A549 (cell line): ENCODE measurements at regions not wholly inside any gene's neighbourhood (a gene's known extent, or its start where the extent isn't known, plus 50 kb on each side); places are given as distances from the start of the nearest gene placed in this dataset.

Experiments used
- ATAC-seq, 2 experiments: fragments of 200-7000 bp in 1 of 2; fragments of >200 bp in 1 of 2; cut with Nextera tagmentation in 1 of 2; cut with Tn5 transposase in 1 of 2; 3 replicates each; pipeline versions ENCODE4 v1.8.0 to v1.9.1; 2018 to 2020; ENCODE audit warnings: mild to moderate bottlenecking in 1 of 2, moderate library complexity in 1 of 2
- CTCF ChIA-PET: fragments of 300-600 bp; sonication (Branson Sonifier 250); formaldehyde crosslinking; extraction: SDS; loops from one replicate; lab custom pipeline; 2021; ENCODE audit warnings: antibody characterized with exemption, inconsistent platforms; lab: Yijun Ruan, JAX
- POLR2A ChIA-PET: fragments of 350-600 bp; formaldehyde crosslinking; extraction: SDS; loops from one replicate; lab custom pipeline; 2021; ENCODE audit warnings: antibody characterized with exemption, inconsistent platforms; lab: Yijun Ruan, JAX
- DNase-seq, 2 experiments: peaks; one replicate each; pipeline versions ENCODE4 v3.0.0 to v3.0.0-alpha.2; 2011 to 2016; ENCODE audit warnings: low read depth in 1 of 2, low spot score in 1 of 2
- FAIRE-seq: peaks from 2 replicates; lab custom pipeline; 2011; peaks lifted over from hg19 to GRCh38; lab: Jason Lieb, UNC
- H3K27ac ChIP-seq, 2 experiments: fragments of >200 bp; sonication (Bioruptor Twin); formaldehyde crosslinking; 3 replicates each; pipeline ENCODE4 v1.5.1; 2016 to 2017
- H3K4me1 ChIP-seq: fragments of >200 bp; sonication (Bioruptor Twin); formaldehyde crosslinking; 3 replicates; pipeline ENCODE4 v1.6.1; 2016
- H3K4me2 ChIP-seq: fragments of >200 bp; sonication (Bioruptor Twin); formaldehyde crosslinking; 3 replicates; pipeline ENCODE4 v1.6.1; 2016
- H3K4me3 ChIP-seq: fragments of >200 bp; sonication (Bioruptor Twin); formaldehyde crosslinking; 3 replicates; pipeline ENCODE4 v1.5.1; 2016
- H3K9me3 ChIP-seq: fragments of >200 bp; sonication (Bioruptor Twin); formaldehyde crosslinking; 3 replicates; pipeline ENCODE4 v1.6.1; 2016
- BHLHE40 ChIP-seq: IDR thresholded peaks from 2 replicates; pipeline ENCODE4 v1.6.1; 2012; ENCODE audit warnings: low read depth, low read length, inconsistent platforms
- CBX2 ChIP-seq: fragments of 200-600 bp; sonication (generic); IDR thresholded peaks from 2 replicates; pipeline ENCODE4 v1.6.1; 2016; ENCODE audit warnings: low read depth, mild to moderate bottlenecking, borderline replicate concordance
- CBX8 ChIP-seq: fragments of 200-600 bp; sonication (generic); IDR thresholded peaks from 2 replicates; pipeline ENCODE4 v1.6.1; 2016
- CTCF ChIP-seq: fragments of >200 bp; sonication (Bioruptor Twin); formaldehyde crosslinking; IDR thresholded peaks from 3 replicates; pipeline ENCODE4 v1.5.1; 2016
- EHF ChIP-seq: fragments of 250-450 bp; sonication (Bioruptor Pico); IDR thresholded peaks from 2 replicates; pipeline ENCODE4 v1.5.0; 2020; ENCODE audit warnings: mild to moderate bottlenecking
- EP300 ChIP-seq, 2 experiments: fragments of >200 bp; sonication (Bioruptor Twin); formaldehyde crosslinking; IDR thresholded peaks; 2 replicates in 1 of 2; 3 replicates in 1 of 2; pipeline ENCODE4 v1.6.1; 2016 to 2017
- ESRRA ChIP-seq: fragments of 150-350 bp; IDR thresholded peaks from 2 replicates; pipeline ENCODE4 v1.6.1; 2014; ENCODE audit warnings: mild to moderate bottlenecking, low read length, borderline replicate concordance
- FOSL2 ChIP-seq, 2 experiments: fragments of 450-650 bp in 1 of 2; fragments of >200 bp in 1 of 2; sonication (Bioruptor Twin) in 1 of 2; formaldehyde crosslinking; IDR thresholded peaks; 2 replicates each; pipeline versions ENCODE4 v1.5.0 to v1.6.1; 2016 to 2020; ENCODE audit warnings: mild to moderate bottlenecking in 1 of 2, moderate library complexity in 1 of 2
- FOXS1 ChIP-seq: fragments of 250-450 bp; sonication (Bioruptor Pico); IDR thresholded peaks from 2 replicates; pipeline ENCODE4 v1.5.0; 2020; ENCODE audit warnings: mild to moderate bottlenecking, moderate library complexity
- GATA3 ChIP-seq: IDR thresholded peaks from 2 replicates; pipeline ENCODE4 v1.6.1; 2012; ENCODE audit warnings: borderline replicate concordance
- HEYL ChIP-seq: fragments of 250-450 bp; sonication (Bioruptor Pico); IDR thresholded peaks from 2 replicates; pipeline ENCODE4 v1.8.0; 2021; ENCODE audit warnings: mild to moderate bottlenecking, moderate library complexity
- HOXA7 ChIP-seq: fragments of 250-450 bp; sonication (Bioruptor Pico); IDR thresholded peaks from 2 replicates; pipeline ENCODE4 v1.5.0; 2020; ENCODE audit warnings: mild to moderate bottlenecking, moderate library complexity
- JUN ChIP-seq, 2 experiments: fragments of >200 bp; sonication (Bioruptor Twin); formaldehyde crosslinking; IDR thresholded peaks; 2 replicates in 1 of 2; 3 replicates in 1 of 2; pipeline ENCODE4 v1.6.1; 2016 to 2017
- JUNB ChIP-seq: fragments of >200 bp; sonication (Bioruptor Twin); formaldehyde crosslinking; IDR thresholded peaks from 2 replicates; pipeline ENCODE4 v1.6.1; 2016
- MYC ChIP-seq: IDR thresholded peaks from 2 replicates; pipeline ENCODE4 v1.6.1; 2012; ENCODE audit warnings: mild to moderate bottlenecking, inconsistent platforms, low read length, improper control_type of control experiment, borderline replicate concordance
- NFE2L2 ChIP-seq: fragments of 150-350 bp; conservative IDR thresholded peaks from 2 replicates; pipeline ENCODE4 v1.6.1; 2014; ENCODE audit warnings: low read length
- NPAS2 ChIP-seq: fragments of 250-450 bp; sonication (Bioruptor Pico); IDR thresholded peaks from 2 replicates; pipeline ENCODE4 v1.8.0; 2022; ENCODE audit warnings: mild to moderate bottlenecking, moderate library complexity, borderline replicate concordance
- PHF8 ChIP-seq: fragments of 200-600 bp; sonication (generic); IDR thresholded peaks from 2 replicates; pipeline ENCODE4 v1.6.1; 2016; ENCODE audit warnings: low read depth, mild to moderate bottlenecking, antibody characterized with exemption, moderate library complexity, borderline replicate concordance
- RAD21 ChIP-seq, 2 experiments: fragments of >200 bp in 1 of 2; sonication (Bioruptor Twin) in 1 of 2; formaldehyde crosslinking in 1 of 2; IDR thresholded peaks in 1 of 2; conservative IDR thresholded peaks in 1 of 2; 2 replicates in 1 of 2; 3 replicates in 1 of 2; pipeline ENCODE4 v1.6.1; 2012 to 2018; ENCODE audit warnings: inconsistent platforms in 1 of 2
- RFX5 ChIP-seq: fragments of 450-650 bp; IDR thresholded peaks from 2 replicates; pipeline ENCODE4 v1.7.1; 2014; ENCODE audit warnings: antibody characterized with exemption, mild to moderate bottlenecking, moderate library complexity
- RNF2 ChIP-seq: fragments of 200-600 bp; sonication (generic); IDR thresholded peaks from 2 replicates; pipeline ENCODE4 v1.6.1; 2016; ENCODE audit warnings: low read depth, mild to moderate bottlenecking, antibody characterized with exemption, moderate library complexity, borderline replicate concordance
- SREBF2 ChIP-seq: fragments of 450-650 bp; IDR thresholded peaks from 2 replicates; pipeline ENCODE4 v1.6.1; 2014; ENCODE audit warnings: mild to moderate bottlenecking, moderate library complexity
- ZFP36 ChIP-seq: fragments of 450-650 bp; IDR thresholded peaks from 2 replicates; pipeline ENCODE4 v1.6.1; 2014; ENCODE audit warnings: borderline replicate concordance; ENCODE audit not compliant: partially characterized antibody
- ZNF302 ChIP-seq: fragments of 250-450 bp; sonication (Bioruptor Pico); IDR thresholded peaks from 2 replicates; pipeline ENCODE4 v1.9.0; 2021; ENCODE audit warnings: inconsistent platforms, mild to moderate bottlenecking, moderate library complexity
- WGBS: methylation state at CpG from one replicate; pipeline ENCODE4 v1.1.6; 2017; ENCODE audit errors: missing lambda C conversion rate; 5-methylcytosine and 5-hydroxymethylcytosine counted together
- TF ChIP-seq, protein P1 (sequence below): fragments of 150-350 bp; IDR thresholded peaks from 2 replicates; pipeline ENCODE4 v1.6.1; 2014; ENCODE audit warnings: low read depth, mild to moderate bottlenecking, low read length
- TF ChIP-seq, protein P2 (sequence below): fragments of 250-450 bp; sonication (Bioruptor Pico); IDR thresholded peaks from 2 replicates; pipeline ENCODE4 v1.5.0; 2021; ENCODE audit warnings: mild to moderate bottlenecking, moderate library complexity, borderline replicate concordance

- 0% methylated on average over 1 of the region's 1 CpG for WGBS
- FAIRE-seq = no peak
These were observed 173.6 kb downstream of the IER5 start for GRCh38 chr1:181262069-181262468.

DNA sequence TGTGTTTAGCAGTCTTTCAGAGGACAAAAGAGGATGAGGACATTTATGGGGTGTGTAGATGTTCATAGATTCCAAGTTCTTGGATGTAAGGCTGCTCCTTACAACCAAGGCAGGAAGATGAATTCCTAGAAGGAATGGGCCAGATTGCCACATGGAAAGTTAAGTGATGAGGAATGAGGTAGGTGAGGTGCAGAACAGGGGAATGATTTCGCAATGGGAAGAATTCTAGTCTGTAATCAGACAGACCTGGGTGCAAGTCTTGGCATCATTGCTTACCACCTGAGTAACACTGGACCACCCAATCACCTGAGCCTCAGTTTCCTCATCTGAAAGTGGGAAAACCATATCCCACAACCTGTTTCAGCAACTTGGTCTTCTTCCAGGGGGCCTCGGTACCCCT is 174.9 kb downstream of the IER5 start:
- Histone ChIP-seq H3K9me3 (peaks cover 3% of the 10 kb centered on the region; the same call in 2 of the 3 replicates), H3K4me2 (no peak overlapping the region), H3K4me3 (no peak overlapping the region), H3K4me1 (no peaks in the 10 kb centered on the region), H3K27ac (no peak overlapping the region)
- DNase-seq (no peak), FAIRE-seq (no peak), ATAC-seq (no peak)
- ChIA-PET CTCF (no interaction called here), POLR2A (no interaction called here)
- 0% methylated on average over 2 of the region's 2 CpGs for WGBS
- TF ChIP-seq MYC (no peak), RFX5 (no peak), HEYL (CRISPR knock-in tag) (no peak), JUN (IDR thresholded peaks at IDR 0.05) (no peak), CBX8 (no peak), ZNF302 (CRISPR knock-in tag) (no peak), CTCF (no peak), GATA3 (no peak), BHLHE40 (no peak), ESRRA (no peak), EHF (CRISPR knock-in tag) (no peak), SREBF2 (no peak), HOXA7 (CRISPR knock-in tag) (no peak), FOXS1 (CRISPR knock-in tag) (no peak)

More at GRCh38 chr1:181262069-181262468, 173.6 kb downstream of the IER5 start:
- TF ChIP-seq RNF2 = no peak
- no peak for TF ChIP-seq FOXS1 (CRISPR knock-in tag)
- TF ChIP-seq EP300 (IDR thresholded peaks at IDR 0.05) = no peak
- no peak for TF ChIP-seq JUN (IDR thresholded peaks at IDR 0.05)
- TF ChIP-seq NFE2L2 = no peak
- TF ChIP-seq ZFP36 = no peak
- no peak for TF ChIP-seq ESRRA
- no peak for TF ChIP-seq RAD21 (conservative IDR thresholded peaks at IDR 0.05 in 1 of 2, IDR thresholded peaks at IDR 0.05 in 1 of 2)
- TF ChIP-seq PHF8 = no peak
- TF ChIP-seq CBX2 = no peak
- no peak for TF ChIP-seq MYC
- no peak for TF ChIP-seq ZNF302 (CRISPR knock-in tag)
- TF ChIP-seq FOSL2 (IDR thresholded peaks at IDR 0.05) = no peak
- TF ChIP-seq FOSL2 (CRISPR knock-in tag; IDR thresholded peaks at IDR 0.05) = no peak
- TF ChIP-seq, protein P1, sequence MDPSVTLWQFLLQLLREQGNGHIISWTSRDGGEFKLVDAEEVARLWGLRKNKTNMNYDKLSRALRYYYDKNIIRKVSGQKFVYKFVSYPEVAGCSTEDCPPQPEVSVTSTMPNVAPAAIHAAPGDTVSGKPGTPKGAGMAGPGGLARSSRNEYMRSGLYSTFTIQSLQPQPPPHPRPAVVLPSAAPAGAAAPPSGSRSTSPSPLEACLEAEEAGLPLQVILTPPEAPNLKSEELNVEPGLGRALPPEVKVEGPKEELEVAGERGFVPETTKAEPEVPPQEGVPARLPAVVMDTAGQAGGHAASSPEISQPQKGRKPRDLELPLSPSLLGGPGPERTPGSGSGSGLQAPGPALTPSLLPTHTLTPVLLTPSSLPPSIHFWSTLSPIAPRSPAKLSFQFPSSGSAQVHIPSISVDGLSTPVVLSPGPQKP = no peak
- TF ChIP-seq JUNB = no peak
- no peak for TF ChIP-seq HEYL (CRISPR knock-in tag)
- TF ChIP-seq, protein P2, sequence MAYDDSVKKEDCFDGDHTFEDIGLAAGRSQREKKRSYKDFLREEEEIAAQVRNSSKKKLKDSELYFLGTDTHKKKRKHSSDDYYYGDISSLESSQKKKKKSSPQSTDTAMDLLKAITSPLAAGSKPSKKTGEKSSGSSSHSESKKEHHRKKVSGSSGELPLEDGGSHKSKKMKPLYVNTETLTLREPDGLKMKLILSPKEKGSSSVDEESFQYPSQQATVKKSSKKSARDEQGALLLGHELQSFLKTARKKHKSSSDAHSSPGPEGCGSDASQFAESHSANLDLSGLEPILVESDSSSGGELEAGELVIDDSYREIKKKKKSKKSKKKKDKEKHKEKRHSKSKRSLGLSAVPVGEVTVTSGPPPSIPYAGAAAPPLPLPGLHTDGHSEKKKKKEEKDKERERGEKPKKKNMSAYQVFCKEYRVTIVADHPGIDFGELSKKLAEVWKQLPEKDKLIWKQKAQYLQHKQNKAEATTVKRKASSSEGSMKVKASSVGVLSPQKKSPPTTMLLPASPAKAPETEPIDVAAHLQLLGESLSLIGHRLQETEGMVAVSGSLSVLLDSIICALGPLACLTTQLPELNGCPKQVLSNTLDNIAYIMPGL (CRISPR knock-in tag) = no peak
- TF ChIP-seq NPAS2 = no peak
- no peaks in the 10 kb centered on the region for H3K4me1 ChIP-seq
- POLR2A ChIA-PET = no interaction called here
- H3K4me2 ChIP-seq = no peak overlapping the region
- CTCF ChIA-PET = no interaction called here
- ATAC-seq (no peak), DNase-seq (no peak)
- H3K27ac ChIP-seq = no peak overlapping the region
- peaks cover 2% of the 10 kb centered on the region; the same call in 2 of the 3 replicates for H3K9me3 ChIP-seq
- H3K4me3 ChIP-seq = no peak overlapping the region
